Endothelial cell of umbilical vein (primary cell): ENCODE measurements at regions not wholly inside any gene's neighbourhood (a gene's known extent, or its start where the extent isn't known, plus 50 kb on each side); places are given as distances from the start of the nearest gene placed in this dataset.

Experiments used
- BruUV-seq: library from RNA; stranded (reverse); fragments of 400-500 nt; replicated peaks from 2 replicates; lab custom pipeline; 2021; lab: Mats Ljungman, UMichigan
- CTCF ChIA-PET: fragments of 300-600, 350-600 bp; sonication (Branson Sonifier 250); formaldehyde crosslinking; loops from one replicate; lab custom pipeline; 2021; ENCODE audit warnings: antibody characterized with exemption, inconsistent platforms; lab: Charles Lee
- POLR2A ChIA-PET: fragments of 300-600, 350-600 bp; sonication (Branson Sonifier 250); formaldehyde crosslinking; loops from one replicate; lab custom pipeline; 2021; ENCODE audit warnings: antibody characterized with exemption, inconsistent platforms; lab: Charles Lee
- DNase-seq: peaks from one replicate; pipeline ENCODE4 v3.0.0-alpha.2; 2011; ENCODE audit warnings: low read depth, low spot score
- FAIRE-seq: peaks from 2 replicates; lab custom pipeline; 2011; peaks lifted over from hg19 to GRCh38; lab: Jason Lieb, UNC
- H2AFZ ChIP-seq: 2 replicates; pipeline ENCODE4 v1.6.0; 2012; ENCODE audit warnings: low read depth, low read length, control low read depth, inconsistent platforms
- H3K27ac ChIP-seq: 2 replicates; pipeline ENCODE4 v1.5.1; 2011; ENCODE audit warnings: low read depth, mild to moderate bottlenecking, control low read depth, low read length, moderate library complexity; ENCODE audit not compliant: insufficient read depth
- H3K27me3 ChIP-seq, 2 experiments: 2 replicates each; pipeline versions ENCODE4 v1.6.0 to v1.6.1; 2011; ENCODE audit warnings: low read length in 2 of 2, mixed read lengths in 1 of 2; ENCODE audit not compliant: control insufficient read depth in 2 of 2, insufficient read depth in 2 of 2
- H3K36me3 ChIP-seq, 2 experiments: 2 replicates in 1 of 2; 3 replicates in 1 of 2; pipeline ENCODE4 v1.5.1; 2011; ENCODE audit warnings: low read length in 2 of 2, mild to moderate bottlenecking in 1 of 2, moderate library complexity in 1 of 2; ENCODE audit not compliant: control insufficient read depth in 2 of 2, insufficient read depth in 2 of 2; ENCODE audit errors: extremely low read depth in 1 of 2
- H3K4me1 ChIP-seq: 3 replicates; pipeline ENCODE4 v1.5.1; 2011; ENCODE audit warnings: mild to moderate bottlenecking, low read length; ENCODE audit not compliant: control insufficient read depth, insufficient read depth; ENCODE audit errors: extremely low read depth
- H3K4me2 ChIP-seq: 2 replicates; pipeline ENCODE4 v1.6.1; 2011; ENCODE audit warnings: low read length, control low read depth, mixed read lengths; ENCODE audit not compliant: insufficient read depth
- H3K4me3 ChIP-seq, 3 experiments: fragments of 200-600 bp in 1 of 3; sonication (generic), shearing (Covaris generic) in 1 of 3; replicated peaks in 1 of 3; 2 replicates each; pipeline ENCODE4 v1.5.1; 2011 to 2016; ENCODE audit warnings: control low read depth in 3 of 3, low read length in 3 of 3, mild to moderate bottlenecking in 2 of 3, inconsistent platforms in 1 of 3, low read depth in 1 of 3, moderate library complexity in 1 of 3; ENCODE audit not compliant: insufficient read depth in 1 of 3
- H3K79me2 ChIP-seq: 2 replicates; pipeline ENCODE4 v1.6.0; 2012; ENCODE audit warnings: low read length, inconsistent platforms; ENCODE audit not compliant: control insufficient read depth, insufficient read depth
- H3K9ac ChIP-seq: replicated peaks from 2 replicates; pipeline ENCODE3; 2011; ENCODE audit warnings: low read length, control low read depth; ENCODE audit not compliant: insufficient read depth; ENCODE audit errors: extremely low read depth
- H3K9me1 ChIP-seq: replicated peaks from 3 replicates; pipeline ENCODE4 v1.6.0; 2011; ENCODE audit warnings: mild to moderate bottlenecking, low read length; ENCODE audit not compliant: control insufficient read depth, insufficient read depth; ENCODE audit errors: extremely low read depth
- H3K9me3 ChIP-seq: replicated peaks from 2 replicates; pipeline ENCODE4 v1.5.1; 2012; ENCODE audit warnings: low read length, inconsistent platforms; ENCODE audit not compliant: control insufficient read depth, insufficient read depth
- H4K20me1 ChIP-seq: replicated peaks from 2 replicates; pipeline ENCODE3; 2011; ENCODE audit warnings: mild to moderate bottlenecking, low read length; ENCODE audit not compliant: control insufficient read depth, insufficient read depth; ENCODE audit errors: extremely low read depth
- CTCF ChIP-seq, 2 donors: IDR thresholded peaks; 1 replicate in 1 of 2; 2 replicates in 1 of 2; pipeline ENCODE4 v1.5.1; 2011; ENCODE audit warnings: low read length in 2 of 2, mild to moderate bottlenecking in 2 of 2, moderate library complexity in 2 of 2, control low read depth in 1 of 2, inconsistent platforms in 1 of 2, low read depth in 1 of 2; ENCODE audit not compliant: insufficient read depth in 1 of 2; ENCODE audit errors: extremely low read depth in 1 of 2
- FOS ChIP-seq: IDR thresholded peaks from 2 replicates; pipeline ENCODE4 v1.6.1; 2011; ENCODE audit warnings: mild to moderate bottlenecking, low read length, moderate library complexity, borderline replicate concordance; ENCODE audit not compliant: insufficient read depth
- GATA2 ChIP-seq: IDR thresholded peaks from 2 replicates; pipeline ENCODE4 v1.7.0; 2011; ENCODE audit warnings: low read depth, mild to moderate bottlenecking, moderate library complexity, mixed read lengths, low read length; ENCODE audit not compliant: insufficient read length, insufficient read depth
- JUN ChIP-seq: IDR thresholded peaks from 2 replicates; pipeline ENCODE4 v1.6.1; 2011; ENCODE audit warnings: borderline replicate concordance, low read depth; ENCODE audit not compliant: insufficient read length, insufficient read depth
- MAX ChIP-seq: IDR thresholded peaks from 2 replicates; pipeline ENCODE4 v1.6.1; 2011; ENCODE audit not compliant: insufficient read depth, insufficient read length
- POLR2A ChIP-seq: IDR thresholded peaks from 2 replicates; pipeline ENCODE4 v1.6.1; 2012; ENCODE audit warnings: low read depth, mild to moderate bottlenecking, control low read depth, low read length
- POLR2AphosphoS5 ChIP-seq: IDR thresholded peaks from 2 replicates; pipeline ENCODE4 v1.6.1; 2012; ENCODE audit warnings: low read depth, mild to moderate bottlenecking, control low read depth, low read length, moderate library complexity; ENCODE audit not compliant: insufficient read depth
- dilution Hi-C: fragments of 300-500 bp; cut with MboI; formaldehyde crosslinking; loops from one replicate; pipeline ENCODE4 v1.15.0; 2019; ENCODE audit warnings: low sequenced_read_pairs; ENCODE audit not compliant: extremely low pct_ligation_motif_present
- intact Hi-C: fragments of 100-400 bp; cut with micrococcal nuclease; formaldehyde crosslinking; loops from one replicate; pipeline ENCODE4 v1.10.0; 2022

GRCh38 chr5:148932355-148932935, 106.0 kb downstream of the ADRB2 start:
- dilution Hi-C loops (no loop called here), intact Hi-C loops (no loop called here)
- no peak overlapping the region for H3K27ac ChIP-seq

More at GRCh38 chr5:148932355-148932935, 106.0 kb downstream of the ADRB2 start:
- no peaks in the 10 kb centered on the region for H3K9me3 ChIP-seq
- no peaks in the 10 kb centered on the region for H3K27me3 ChIP-seq
- H3K79me2 ChIP-seq = no peaks in the 10 kb centered on the region
- no peaks in the 10 kb centered on the region for H3K9me1 ChIP-seq
- peaks cover 22% of the 10 kb centered on the region for H3K4me1 ChIP-seq
- no peak overlapping the region for H3K9ac ChIP-seq
- POLR2A ChIA-PET = no interaction called here
- DNase-seq = no peak
- no peak overlapping the region for H3K4me2 ChIP-seq
- H2AFZ ChIP-seq = no peak overlapping the region
- no peaks in the 10 kb centered on the region for H3K36me3 ChIP-seq
- CTCF ChIA-PET = no interaction called here
- no peak for FAIRE-seq
- no TSS peak for BruUV-seq
- TF ChIP-seq POLR2AphosphoS5 (no peak), CTCF (IDR thresholded peaks at IDR 0.05; ENCODE audit: extremely low read depth in 1 of 2, insufficient read depth in 1 of 2, low read depth in 1 of 2, low read length in 2 of 2) (no peak), GATA2 (no peak), FOS (no peak), JUN (no peak), POLR2A (no peak), MAX (no peak)
- H4K20me1 ChIP-seq = no peaks in the 10 kb centered on the region
- H3K4me3 ChIP-seq = no peak overlapping the region
